A549 (cell line): ENCODE measurements at regions not wholly inside any gene's neighbourhood (a gene's known extent, or its start where the extent isn't known, plus 50 kb on each side); places are given as distances from the start of the nearest gene placed in this dataset.
A peak's percentile ranks its signal among the peaks of the same experiment; 100 is the strongest.

Source experiments
- ATAC-seq, 2 experiments: fragments of 200-7000 bp in 1 of 2; fragments of >200 bp in 1 of 2; cut with Nextera tagmentation in 1 of 2; cut with Tn5 transposase in 1 of 2; 3 replicates each; pipeline versions ENCODE4 v1.8.0 to v1.9.1; 2018 to 2020; ENCODE audit warnings: mild to moderate bottlenecking in 1 of 2, moderate library complexity in 1 of 2
- CTCF ChIA-PET: fragments of 300-600 bp; sonication (Branson Sonifier 250); formaldehyde crosslinking; extraction: SDS; loops from one replicate; lab custom pipeline; 2021; ENCODE audit warnings: antibody characterized with exemption, inconsistent platforms; lab: Yijun Ruan, JAX
- POLR2A ChIA-PET: fragments of 350-600 bp; formaldehyde crosslinking; extraction: SDS; loops from one replicate; lab custom pipeline; 2021; ENCODE audit warnings: antibody characterized with exemption, inconsistent platforms; lab: Yijun Ruan, JAX
- DNase-seq, 2 experiments: peaks; one replicate each; pipeline versions ENCODE4 v3.0.0 to v3.0.0-alpha.2; 2011 to 2016; ENCODE audit warnings: low read depth in 1 of 2, low spot score in 1 of 2
- FAIRE-seq: peaks from 2 replicates; lab custom pipeline; 2011; peaks lifted over from hg19 to GRCh38; lab: Jason Lieb, UNC
- H3K27ac ChIP-seq, 2 experiments: fragments of >200 bp; sonication (Bioruptor Twin); formaldehyde crosslinking; 3 replicates each; pipeline ENCODE4 v1.5.1; 2016 to 2017
- H3K4me1 ChIP-seq: fragments of >200 bp; sonication (Bioruptor Twin); formaldehyde crosslinking; 3 replicates; pipeline ENCODE4 v1.6.1; 2016
- H3K4me2 ChIP-seq: fragments of >200 bp; sonication (Bioruptor Twin); formaldehyde crosslinking; 3 replicates; pipeline ENCODE4 v1.6.1; 2016
- H3K4me3 ChIP-seq: fragments of >200 bp; sonication (Bioruptor Twin); formaldehyde crosslinking; 3 replicates; pipeline ENCODE4 v1.5.1; 2016
- H3K9me3 ChIP-seq: fragments of >200 bp; sonication (Bioruptor Twin); formaldehyde crosslinking; 3 replicates; pipeline ENCODE4 v1.6.1; 2016
- BHLHE40 ChIP-seq: IDR thresholded peaks from 2 replicates; pipeline ENCODE4 v1.6.1; 2012; ENCODE audit warnings: low read depth, low read length, inconsistent platforms
- CBX2 ChIP-seq: fragments of 200-600 bp; sonication (generic); IDR thresholded peaks from 2 replicates; pipeline ENCODE4 v1.6.1; 2016; ENCODE audit warnings: low read depth, mild to moderate bottlenecking, borderline replicate concordance
- EHF ChIP-seq: fragments of 250-450 bp; sonication (Bioruptor Pico); IDR thresholded peaks from 2 replicates; pipeline ENCODE4 v1.5.0; 2020; ENCODE audit warnings: mild to moderate bottlenecking
- EP300 ChIP-seq, 2 experiments: fragments of >200 bp; sonication (Bioruptor Twin); formaldehyde crosslinking; IDR thresholded peaks; 2 replicates in 1 of 2; 3 replicates in 1 of 2; pipeline ENCODE4 v1.6.1; 2016 to 2017
- ESRRA ChIP-seq: fragments of 150-350 bp; IDR thresholded peaks from 2 replicates; pipeline ENCODE4 v1.6.1; 2014; ENCODE audit warnings: mild to moderate bottlenecking, low read length, borderline replicate concordance
- HOXB13 ChIP-seq: fragments of 250-450 bp; sonication (Bioruptor Pico); IDR thresholded peaks from 2 replicates; pipeline ENCODE4 v1.5.0; 2020; ENCODE audit warnings: low read depth, mild to moderate bottlenecking, moderate library complexity
- JUN ChIP-seq, 2 experiments: fragments of >200 bp; sonication (Bioruptor Twin); formaldehyde crosslinking; IDR thresholded peaks; 2 replicates in 1 of 2; 3 replicates in 1 of 2; pipeline ENCODE4 v1.6.1; 2016 to 2017
- JUNB ChIP-seq: fragments of >200 bp; sonication (Bioruptor Twin); formaldehyde crosslinking; IDR thresholded peaks from 2 replicates; pipeline ENCODE4 v1.6.1; 2016
- KDM1A ChIP-seq: fragments of 200-600 bp; sonication (generic); IDR thresholded peaks from 2 replicates; pipeline ENCODE4 v1.6.1; 2016; ENCODE audit warnings: low read depth, mild to moderate bottlenecking
- KDM5A ChIP-seq: fragments of 200-600 bp; sonication (generic); IDR thresholded peaks from 2 replicates; pipeline ENCODE4 v1.6.1; 2016; ENCODE audit warnings: antibody characterized with exemption, mild to moderate bottlenecking
- MAFK ChIP-seq: fragments of 450-650 bp; IDR thresholded peaks from 2 replicates; pipeline ENCODE4 v1.6.1; 2014; ENCODE audit not compliant: partially characterized antibody
- MAZ ChIP-seq: fragments of 150-350 bp; IDR thresholded peaks from 2 replicates; pipeline ENCODE4 v1.6.1; 2014; ENCODE audit warnings: antibody characterized with exemption, low read depth, low read length, borderline replicate concordance
- NPAS2 ChIP-seq: fragments of 250-450 bp; sonication (Bioruptor Pico); IDR thresholded peaks from 2 replicates; pipeline ENCODE4 v1.8.0; 2022; ENCODE audit warnings: mild to moderate bottlenecking, moderate library complexity, borderline replicate concordance
- NR3C1 ChIP-seq: fragments of >200 bp; sonication (Bioruptor Twin); formaldehyde crosslinking; IDR thresholded peaks from 3 replicates; pipeline ENCODE4 v1.6.1; 2017
- RNF2 ChIP-seq: fragments of 200-600 bp; sonication (generic); IDR thresholded peaks from 2 replicates; pipeline ENCODE4 v1.6.1; 2016; ENCODE audit warnings: low read depth, mild to moderate bottlenecking, antibody characterized with exemption, moderate library complexity, borderline replicate concordance
- SMC3 ChIP-seq: fragments of >200 bp; sonication (Bioruptor Twin); formaldehyde crosslinking; IDR thresholded peaks from 3 replicates; pipeline ENCODE4 v1.6.1; 2018; ENCODE audit warnings: inconsistent platforms
- ZC3H11A ChIP-seq: fragments of 450-650 bp; IDR thresholded peaks from 2 replicates; pipeline ENCODE4 v1.6.1; 2014; ENCODE audit warnings: antibody characterized with exemption, mild to moderate bottlenecking
- ZFP36 ChIP-seq: fragments of 450-650 bp; IDR thresholded peaks from 2 replicates; pipeline ENCODE4 v1.6.1; 2014; ENCODE audit warnings: borderline replicate concordance; ENCODE audit not compliant: partially characterized antibody
- ZSCAN20 ChIP-seq: fragments of 250-450 bp; sonication (Bioruptor Pico); IDR thresholded peaks from 2 replicates; pipeline ENCODE4 v1.8.0; 2022; ENCODE audit warnings: mild to moderate bottlenecking, moderate library complexity
- WGBS: methylation state at CpG from one replicate; pipeline ENCODE4 v1.1.6; 2017; ENCODE audit errors: missing lambda C conversion rate; 5-methylcytosine and 5-hydroxymethylcytosine counted together
- TF ChIP-seq, protein P1 (sequence below): fragments of 450-650 bp; IDR thresholded peaks from 2 replicates; pipeline ENCODE4 v1.6.1; 2014; ENCODE audit warnings: antibody characterized with exemption
- TF ChIP-seq, protein P2 (sequence below): fragments of >200 bp; sonication (Bioruptor Twin); formaldehyde crosslinking; IDR thresholded peaks from 3 replicates; pipeline ENCODE4 v1.6.1; 2016

DNA sequence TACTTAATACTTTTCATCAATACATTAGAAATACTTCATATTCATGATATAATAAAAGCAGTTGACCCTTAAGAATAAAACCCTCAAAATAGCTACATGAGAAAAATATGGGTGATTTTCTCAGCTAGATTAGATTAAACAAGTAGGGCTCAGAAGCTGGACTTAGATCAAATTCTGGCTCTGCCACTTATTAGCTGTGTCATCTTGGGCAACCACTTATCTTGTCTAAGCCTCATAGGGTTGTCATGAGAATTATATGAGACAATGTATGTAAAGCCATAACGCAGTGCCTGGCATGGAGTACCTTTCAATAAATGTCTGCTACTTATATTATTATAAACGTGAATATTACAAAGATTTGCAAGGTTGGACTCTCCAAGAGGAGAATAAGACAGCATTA, 84.3 kb upstream of the PGRMC2 start:
- ATAC-seq, result no peak
- CTCF ChIA-PET, result interaction anchor here (1.5 kb wide), 1 partner anchor 9 kb away, joined by 4 read pairs; no protein-coding TSS in a partner anchor
- Histone ChIP-seq H3K27ac (no peak overlapping the region), H3K4me1 (no peaks in the 10 kb centered on the region), H3K9me3 (peaks cover 14% of the 10 kb centered on the region), H3K4me2 (no peak overlapping the region), H3K4me3 (no peak overlapping the region)
- POLR2A ChIA-PET, result no interaction called here
- no peak for DNase-seq
- TF ChIP-seq ZFP36, result no peak
- TF ChIP-seq MAZ, result no peak
- TF ChIP-seq SMC3, result no peak
- TF ChIP-seq ESRRA, result no peak
- TF ChIP-seq ZC3H11A, result no peak
- TF ChIP-seq EHF, result no peak
- TF ChIP-seq ZSCAN20, result no peak
- TF ChIP-seq KDM5A, result no peak
- TF ChIP-seq RNF2, result no peak
- no peak for TF ChIP-seq JUN (IDR thresholded peaks at IDR 0.05)
- TF ChIP-seq NPAS2 (CRISPR knock-in tag), result no peak
- no peak for FAIRE-seq
- 92% methylated on average over 2 of the region's 2 CpGs for WGBS

DNA sequence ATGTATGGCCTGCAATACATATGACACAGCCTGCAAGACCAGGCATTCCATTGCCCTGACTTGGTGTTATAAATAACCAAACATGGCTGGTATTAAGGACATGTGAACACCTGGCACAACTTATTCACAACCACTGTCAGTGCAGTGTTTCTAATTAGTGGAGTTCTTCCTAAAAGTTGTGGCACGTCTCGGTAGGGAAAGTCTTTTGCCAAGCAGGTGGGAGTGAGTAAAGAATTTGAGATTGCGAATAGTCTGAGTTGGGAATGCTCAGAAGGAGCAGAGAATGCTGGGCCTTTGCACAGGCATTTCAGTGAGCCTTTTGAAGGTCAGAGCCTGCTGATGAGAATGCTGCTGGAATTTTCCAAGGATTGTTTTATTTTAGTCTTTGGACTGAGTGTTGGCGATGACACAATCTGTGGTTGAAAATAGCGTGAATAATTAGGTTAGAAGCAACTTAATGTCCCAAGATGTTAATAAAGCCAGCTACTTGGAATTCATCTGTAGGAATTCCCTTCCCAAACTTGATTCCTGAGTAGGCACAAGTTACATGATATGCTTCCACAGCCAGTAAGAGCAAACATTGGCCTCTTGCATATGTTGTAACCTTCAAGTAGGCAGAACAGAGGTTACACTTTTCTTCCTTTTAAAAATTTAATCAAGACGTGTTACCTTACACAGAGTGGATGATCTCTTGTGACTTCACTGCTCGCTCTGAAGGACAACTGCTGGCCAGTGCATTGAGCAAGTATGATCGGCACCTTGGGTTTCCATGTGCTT, 83.6 kb upstream of the PGRMC2 start:
- Histone ChIP-seq H3K9me3 (peaks cover 9% of the 10 kb centered on the region), H3K4me1 (no peaks in the 10 kb centered on the region), H3K27ac (peak overlapping the region in 1 of 2 experiments; percentile 11; a peak in 1 of 6 replicates), H3K4me3 (no peak overlapping the region), H3K4me2 (no peak overlapping the region)
- TF ChIP-seq EHF, result no peak
- TF ChIP-seq, protein P1, sequence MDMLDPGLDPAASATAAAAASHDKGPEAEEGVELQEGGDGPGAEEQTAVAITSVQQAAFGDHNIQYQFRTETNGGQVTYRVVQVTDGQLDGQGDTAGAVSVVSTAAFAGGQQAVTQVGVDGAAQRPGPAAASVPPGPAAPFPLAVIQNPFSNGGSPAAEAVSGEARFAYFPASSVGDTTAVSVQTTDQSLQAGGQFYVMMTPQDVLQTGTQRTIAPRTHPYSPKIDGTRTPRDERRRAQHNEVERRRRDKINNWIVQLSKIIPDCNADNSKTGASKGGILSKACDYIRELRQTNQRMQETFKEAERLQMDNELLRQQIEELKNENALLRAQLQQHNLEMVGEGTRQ, result no peak
- no peak for TF ChIP-seq ZSCAN20
- no peak for TF ChIP-seq HOXB13
- no peak for TF ChIP-seq NR3C1
- TF ChIP-seq JUNB, result no peak
- TF ChIP-seq MAFK, result no peak
- no peak for TF ChIP-seq BHLHE40
- TF ChIP-seq KDM5A, result no peak
- no peak for FAIRE-seq
- 89% methylated on average over 8 of the region's 8 CpGs for WGBS
- no peak for DNase-seq
- CTCF ChIA-PET, result interaction anchor here (1.5 kb wide), 1 partner anchor 10 kb away, joined by 4 read pairs; no protein-coding TSS in a partner anchor
- ATAC-seq, result no peak
- POLR2A ChIA-PET, result no interaction called here

DNA sequence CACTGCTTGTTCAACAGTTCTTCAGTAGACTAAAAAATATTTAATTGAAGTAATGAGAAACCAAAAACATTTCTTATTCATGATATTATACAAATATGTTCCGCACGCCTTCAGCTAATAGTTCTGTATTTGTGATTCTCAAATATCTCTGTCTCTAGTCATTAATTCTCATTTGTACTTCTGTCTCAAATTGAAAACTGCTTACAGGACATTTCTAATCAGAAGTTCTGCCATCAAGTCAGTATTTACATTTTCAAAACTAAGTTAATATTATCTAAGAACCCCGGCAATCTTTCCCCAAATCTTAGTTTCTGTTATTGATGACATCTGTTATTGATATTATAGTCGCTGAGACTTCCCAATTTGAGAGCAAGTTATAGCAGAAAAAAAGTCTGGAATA, 78.6 kb upstream of the PGRMC2 start:
- peaks cover 8% of the 10 kb centered on the region; the same call in 2 of the 3 replicates for H3K9me3 ChIP-seq
- H3K4me1 ChIP-seq, result no peaks in the 10 kb centered on the region
- ChIA-PET POLR2A (no interaction called here), CTCF (no interaction called here)
- H3K4me2 ChIP-seq, result no peak overlapping the region
- H3K27ac ChIP-seq, result no peak overlapping the region
- ATAC-seq (no peak), DNase-seq (no peak), FAIRE-seq (no peak)
- no peak overlapping the region for H3K4me3 ChIP-seq
- TF ChIP-seq EP300 (IDR thresholded peaks at IDR 0.05), result no peak
- TF ChIP-seq CBX2, result no peak
- TF ChIP-seq, protein P2, sequence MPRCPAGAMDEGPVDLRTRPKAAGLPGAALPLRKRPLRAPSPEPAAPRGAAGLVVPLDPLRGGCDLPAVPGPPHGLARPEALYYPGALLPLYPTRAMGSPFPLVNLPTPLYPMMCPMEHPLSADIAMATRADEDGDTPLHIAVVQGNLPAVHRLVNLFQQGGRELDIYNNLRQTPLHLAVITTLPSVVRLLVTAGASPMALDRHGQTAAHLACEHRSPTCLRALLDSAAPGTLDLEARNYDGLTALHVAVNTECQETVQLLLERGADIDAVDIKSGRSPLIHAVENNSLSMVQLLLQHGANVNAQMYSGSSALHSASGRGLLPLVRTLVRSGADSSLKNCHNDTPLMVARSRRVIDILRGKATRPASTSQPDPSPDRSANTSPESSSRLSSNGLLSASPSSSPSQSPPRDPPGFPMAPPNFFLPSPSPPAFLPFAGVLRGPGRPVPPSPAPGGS, result no peak
- no peak for TF ChIP-seq BHLHE40
- TF ChIP-seq KDM1A, result no peak
- TF ChIP-seq MAFK, result peak; percentile 23
- WGBS, result 84% methylated on average over 4 of the region's 4 CpGs
